HEK293T (cell line): ENCODE measurements at regions not wholly inside any gene's neighbourhood (a gene's known extent, or its start where the extent isn't known, plus 50 kb on each side); places are given as distances from the start of the nearest gene placed in this dataset.

Source experiments
- CTBP1 ChIP-seq: fragments of 450-650 bp; IDR thresholded peaks from 2 replicates; pipeline ENCODE4 v1.6.1; 2016; ENCODE audit warnings: borderline replicate concordance
- FOXA1 ChIP-seq: fragments of 450-650 bp; IDR thresholded peaks from 2 replicates; pipeline ENCODE4 v1.6.1; 2016; ENCODE audit warnings: mild to moderate bottlenecking
- FOXM1 ChIP-seq: fragments of 450-650 bp; IDR thresholded peaks from 2 replicates; pipeline ENCODE4 v1.6.1; 2017; ENCODE audit warnings: mild to moderate bottlenecking, borderline replicate concordance
- TARDBP ChIP-seq: fragments of 450-650 bp; IDR thresholded peaks from 2 replicates; pipeline ENCODE4 v1.6.1; 2016
- TF ChIP-seq, protein P1 (sequence below): fragments of 450-650 bp; IDR thresholded peaks from 2 replicates; pipeline ENCODE4 v1.6.1; 2016

DNA sequence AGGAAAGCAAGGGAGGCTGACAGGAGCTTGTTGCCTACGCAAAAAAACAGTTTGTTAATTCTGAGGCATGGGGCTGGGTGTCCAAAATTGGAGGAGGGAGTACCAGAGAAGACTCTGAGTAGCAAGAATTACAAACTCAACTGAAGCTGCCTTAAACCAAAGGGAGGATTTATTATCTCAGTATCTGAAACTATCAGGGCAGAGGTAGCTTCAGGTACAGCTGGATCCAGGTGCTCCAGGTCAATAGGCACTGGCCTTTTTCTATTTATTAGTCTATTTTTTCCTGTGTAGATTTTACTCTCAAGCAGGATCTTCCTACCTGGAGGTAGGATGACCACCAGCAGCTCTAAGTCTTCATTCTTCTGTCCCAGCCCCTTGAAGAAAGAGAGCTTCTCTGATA lies 135.3 kb upstream of the NCOR2 start:
- TF ChIP-seq, protein P1, sequence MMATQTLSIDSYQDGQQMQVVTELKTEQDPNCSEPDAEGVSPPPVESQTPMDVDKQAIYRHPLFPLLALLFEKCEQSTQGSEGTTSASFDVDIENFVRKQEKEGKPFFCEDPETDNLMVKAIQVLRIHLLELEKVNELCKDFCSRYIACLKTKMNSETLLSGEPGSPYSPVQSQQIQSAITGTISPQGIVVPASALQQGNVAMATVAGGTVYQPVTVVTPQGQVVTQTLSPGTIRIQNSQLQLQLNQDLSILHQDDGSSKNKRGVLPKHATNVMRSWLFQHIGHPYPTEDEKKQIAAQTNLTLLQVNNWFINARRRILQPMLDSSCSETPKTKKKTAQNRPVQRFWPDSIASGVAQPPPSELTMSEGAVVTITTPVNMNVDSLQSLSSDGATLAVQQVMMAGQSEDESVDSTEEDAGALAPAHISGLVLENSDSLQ, result no peak
- TF ChIP-seq FOXA1 (no peak), TARDBP (no peak), FOXM1 (no peak), CTBP1 (no peak)
